GM12878 (cell line): ENCODE measurements at regions not wholly inside any gene's neighbourhood (a gene's known extent, or its start where the extent isn't known, plus 50 kb on each side); places are given as distances from the start of the nearest gene placed in this dataset.

Experiments
- ATF2 ChIP-seq: IDR thresholded peaks from 2 replicates; pipeline ENCODE4 v1.6.1; 2012; ENCODE audit warnings: low read length, inconsistent platforms
- CUX1 ChIP-seq: IDR thresholded peaks from 2 replicates; pipeline ENCODE4 v1.6.1; 2012; ENCODE audit warnings: improper control_type of control experiment, low read depth, low read length; ENCODE audit not compliant: insufficient replicate concordance
- EED ChIP-seq: sonication (generic); IDR thresholded peaks from 2 replicates; pipeline ENCODE4 v1.6.1; 2016; ENCODE audit warnings: antibody characterized with exemption, low read depth
- IKZF2 ChIP-seq, 2 experiments: fragments of 450-650 bp; IDR thresholded peaks; 2 replicates each; pipeline ENCODE4 v1.6.1; 2017; ENCODE audit warnings: mild to moderate bottlenecking in 2 of 2, moderate library complexity in 2 of 2
- JUNB ChIP-seq: IDR thresholded peaks from 2 replicates; pipeline ENCODE4 v1.6.1; 2016; ENCODE audit warnings: antibody characterized with exemption, mild to moderate bottlenecking
- NFXL1 ChIP-seq: fragments of 450-650 bp; IDR thresholded peaks from 2 replicates; pipeline ENCODE4 v1.6.1; 2017; ENCODE audit warnings: antibody characterized with exemption, mild to moderate bottlenecking, borderline replicate concordance
- PAX8 ChIP-seq: fragments of 450-650 bp; IDR thresholded peaks from 2 replicates; pipeline ENCODE4 v1.6.1; 2017; ENCODE audit warnings: mild to moderate bottlenecking, moderate library complexity
- POU2F2 ChIP-seq: IDR thresholded peaks from 3 replicates; pipeline ENCODE4 v1.6.1; 2011; ENCODE audit warnings: low read depth, mild to moderate bottlenecking, low read length, borderline replicate concordance
- RELA ChIP-seq: fragments of 450-650 bp; IDR thresholded peaks from 2 replicates; pipeline ENCODE4 v1.8.0; 2014; ENCODE audit warnings: borderline replicate concordance; ENCODE audit not compliant: partially characterized antibody
- SKIL ChIP-seq: fragments of 450-650 bp; IDR thresholded peaks from 2 replicates; pipeline ENCODE4 v1.6.1; 2017; ENCODE audit warnings: mild to moderate bottlenecking, low read depth, inconsistent platforms; ENCODE audit not compliant: poor library complexity, severe bottlenecking
- SP1 ChIP-seq: IDR thresholded peaks from one replicate; pipeline ENCODE4 v1.6.1; 2011; ENCODE audit warnings: low read depth, low read length
- SRF ChIP-seq, 2 experiments: IDR thresholded peaks; 2 replicates each; pipeline ENCODE4 v1.6.1; 2011; ENCODE audit warnings: low read depth in 2 of 2, low read length in 2 of 2, mild to moderate bottlenecking in 1 of 2, moderate library complexity in 1 of 2
- SUZ12 ChIP-seq: fragments of 200-600 bp; sonication (generic); IDR thresholded peaks from one replicate; pipeline ENCODE4 v1.6.1; 2018; ENCODE audit warnings: antibody characterized with exemption, mild to moderate bottlenecking; ENCODE audit not compliant: unreplicated experiment
- USF2 ChIP-seq: IDR thresholded peaks from 2 replicates; pipeline ENCODE4 v1.6.1; 2011; ENCODE audit warnings: low read depth, low read length, improper control_type of control experiment, borderline replicate concordance
- ZNF592 ChIP-seq: fragments of 450-650 bp; IDR thresholded peaks from 2 replicates; pipeline ENCODE4 v1.6.1; 2017; ENCODE audit warnings: mild to moderate bottlenecking, moderate library complexity

GRCh38 chr10:4127518-4128315 is 342.7 kb upstream of the KLF6 start (continued):
- TF ChIP-seq SRF (IDR thresholded peaks at IDR 0.05; ENCODE audit: low read depth in 2 of 2, low read length in 2 of 2) (peak in 1 of 2 experiments; percentile 16; a peak in 1 of 4 replicates), ATF2 (peak; percentile 93), USF2 (no peak), IKZF2 (IDR thresholded peaks at IDR 0.05) (peak; percentile 11 to 16; a peak in 1 of 4 replicates), EED (peak; percentile 58; the same call in 1 of the 2 replicates), SKIL (peak; percentile 32), JUNB (peak; percentile 87), PAX8 (no peak), POU2F2 (peak; percentile 85; the same call in 2 of the 3 replicates), NFXL1 (no peak), RELA (no peak), ZNF592 (no peak), CUX1 (no peak), SP1 (peak; percentile 22), SUZ12 (no peak)
